Sigmoid colon (tissue), 4 donors: ENCODE measurements at regions not wholly inside any gene's neighbourhood (a gene's known extent, or its start where the extent isn't known, plus 50 kb on each side); places are given as distances from the start of the nearest gene placed in this dataset.

Experiments used
- CTCF ChIP-seq, 4 experiments: fragments of 450-650 bp in 3 of 4; fragments of 200-600 bp in 1 of 4; IDR thresholded peaks; one replicate each; pipeline ENCODE4 v1.5.1; 2016 to 2019; ENCODE audit warnings: antibody characterized with exemption in 4 of 4, mild to moderate bottlenecking in 3 of 4, moderate library complexity in 2 of 4
- EP300 ChIP-seq, 4 donors: sonication (generic); formaldehyde crosslinking; IDR thresholded peaks; one replicate each; pipeline ENCODE4 v1.6.1; 2017; ENCODE audit warnings: antibody characterized with exemption in 4 of 4
- POLR2A ChIP-seq, 2 donors: fragments of 450-650 bp; IDR thresholded peaks; one replicate each; pipeline ENCODE4 v1.6.1; 2016; ENCODE audit warnings: antibody characterized with exemption in 2 of 2, mild to moderate bottlenecking in 2 of 2, moderate library complexity in 2 of 2
- POLR2AphosphoS5 ChIP-seq, 4 donors: sonication (generic); formaldehyde crosslinking; IDR thresholded peaks; one replicate each; pipeline ENCODE4 v1.6.1; 2017; ENCODE audit warnings: antibody characterized with exemption in 4 of 4

GRCh38 chr3:13937131-13937530, 57.3 kb upstream of the WNT7A start:
- TF ChIP-seq CTCF (IDR thresholded peaks at IDR 0.05) (no peak), POLR2A (IDR thresholded peaks at IDR 0.05) (no peak), POLR2AphosphoS5 (IDR thresholded peaks at IDR 0.05) (no peak), EP300 (IDR thresholded peaks at IDR 0.05) (no peak)
